Mesendoderm (in vitro differentiated cells): ENCODE measurements at regions not wholly inside any gene's neighbourhood (a gene's known extent, or its start where the extent isn't known, plus 50 kb on each side); places are given as distances from the start of the nearest gene placed in this dataset.

Experiments used
- DNase-seq: peaks from one replicate; pipeline ENCODE4 v3.0.0; 2013
- H2AK5ac ChIP-seq: 2 replicates; pipeline ENCODE4 v1.6.1; 2013; ENCODE audit warnings: low read length, inconsistent platforms
- H2BK120ac ChIP-seq: 2 replicates; pipeline ENCODE4 v1.6.1; 2013; ENCODE audit warnings: low read depth, mild to moderate bottlenecking, low read length, moderate library complexity, mixed read lengths
- H2BK15ac ChIP-seq: replicated peaks from 2 replicates; pipeline ENCODE4 v1.6.1; 2013; ENCODE audit warnings: low read depth, mild to moderate bottlenecking, moderate library complexity
- H2BK5ac ChIP-seq: 2 replicates; pipeline ENCODE4 v1.6.1; 2013; ENCODE audit warnings: low read length, inconsistent platforms
- H3K18ac ChIP-seq: 2 replicates; pipeline ENCODE4 v1.6.1; 2013; ENCODE audit warnings: mild to moderate bottlenecking, low read length, mixed read lengths
- H3K23ac ChIP-seq: one replicate; pipeline ENCODE4 v1.6.1; 2013; ENCODE audit warnings: low read length
- H3K27ac ChIP-seq: 2 replicates; pipeline ENCODE4 v1.5.1; 2013; ENCODE audit warnings: low read depth, mild to moderate bottlenecking, inconsistent platforms, low read length, moderate library complexity
- H3K27me3 ChIP-seq: 2 replicates; pipeline ENCODE4 v1.6.1; 2013; ENCODE audit warnings: low read length, control low read depth, mild to moderate bottlenecking, inconsistent platforms; ENCODE audit not compliant: insufficient read depth, poor library complexity
- H3K36me3 ChIP-seq: 2 replicates; pipeline ENCODE4 v1.6.1; 2013; ENCODE audit warnings: low read length, inconsistent platforms; ENCODE audit not compliant: control insufficient read depth, insufficient read depth
- H3K4ac ChIP-seq: one replicate; pipeline ENCODE4 v1.6.1; 2013; ENCODE audit warnings: low read depth, mild to moderate bottlenecking, low read length, moderate library complexity
- H3K4me1 ChIP-seq: 2 replicates; pipeline ENCODE4 v1.6.1; 2013; ENCODE audit warnings: low read depth, low read length, inconsistent platforms; ENCODE audit not compliant: control insufficient read depth
- H3K4me2 ChIP-seq: 2 replicates; pipeline ENCODE4 v1.6.1; 2013; ENCODE audit warnings: low read length
- H3K4me3 ChIP-seq: 2 replicates; pipeline ENCODE4 v1.5.1; 2013; ENCODE audit warnings: mild to moderate bottlenecking, low read length
- H3K56ac ChIP-seq: one replicate; pipeline ENCODE4 v1.6.1; 2013; ENCODE audit warnings: low read length
- H3K79me1 ChIP-seq: 2 replicates; pipeline ENCODE4 v1.6.1; 2013; ENCODE audit warnings: low read length, inconsistent platforms
- H3K79me2 ChIP-seq: 2 replicates; pipeline ENCODE4 v1.6.1; 2013; ENCODE audit warnings: mild to moderate bottlenecking, low read length; ENCODE audit not compliant: control insufficient read depth, insufficient read depth
- H3K9ac ChIP-seq: 2 replicates; pipeline ENCODE4 v1.6.1; 2013; ENCODE audit warnings: low read length, inconsistent platforms
- H4K5ac ChIP-seq: one replicate; pipeline ENCODE4 v1.6.1; 2013; ENCODE audit warnings: low read length
- H4K8ac ChIP-seq: one replicate; pipeline ENCODE4 v1.6.1; 2013; ENCODE audit warnings: low read depth, mild to moderate bottlenecking, control low read depth, low read length, moderate library complexity
- WGBS: extraction: QIAGEN DNeasy Blood & Tissue Kit; methylation state at CpG from one replicate; pipeline ENCODE4 v1.1.7; 2013; ENCODE audit warnings: low lambda C conversion rate, missing lambda C conversion rate; ENCODE audit not compliant: insufficient coverage; ENCODE audit errors: extremely low coverage; 5-methylcytosine and 5-hydroxymethylcytosine counted together

DNA sequence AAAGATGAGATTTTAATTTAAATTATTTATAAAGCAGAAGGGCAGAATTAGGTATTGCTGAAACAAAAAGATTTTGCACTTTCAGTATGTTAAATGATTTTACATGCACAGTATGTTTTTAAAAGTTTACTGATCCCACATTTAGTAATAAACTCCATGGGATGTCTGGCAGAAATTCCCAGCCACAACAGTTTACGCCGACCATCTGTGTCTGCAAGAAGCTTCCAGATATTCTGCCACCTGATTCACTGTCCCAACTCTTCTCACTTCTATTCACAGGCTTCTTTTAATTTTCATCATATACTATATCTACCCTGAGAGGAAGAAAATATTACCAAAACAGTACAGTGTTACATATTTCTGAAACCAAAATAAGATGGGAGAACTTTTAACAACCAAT lies 115.8 kb upstream of the IQCM start:
- no peak overlapping the region for H3K4me3 ChIP-seq
- H4K5ac ChIP-seq: no peak overlapping the region
- H3K18ac ChIP-seq: no peak overlapping the region
- no peak overlapping the region for H3K27ac ChIP-seq
- no peak overlapping the region for H2BK120ac ChIP-seq
- no peak overlapping the region for H2BK15ac ChIP-seq
- no peak overlapping the region for H4K8ac ChIP-seq
- H3K4me2 ChIP-seq: no peak overlapping the region
- H3K4ac ChIP-seq: no peak overlapping the region
- peaks cover 4% of the 10 kb centered on the region for H3K4me1 ChIP-seq
- WGBS: no CpG with 5 or more reads among the region's 2 CpGs
- no peaks in the 10 kb centered on the region for H3K36me3 ChIP-seq
- DNase-seq: no peak
- H3K9ac ChIP-seq: no peak overlapping the region
- H3K79me1 ChIP-seq: no peaks in the 10 kb centered on the region
- H3K79me2 ChIP-seq: no peaks in the 10 kb centered on the region
- no peak overlapping the region for H2AK5ac ChIP-seq
- no peaks in the 10 kb centered on the region for H3K27me3 ChIP-seq
- H3K56ac ChIP-seq: no peak overlapping the region
- no peak overlapping the region for H3K23ac ChIP-seq
- no peak overlapping the region for H2BK5ac ChIP-seq

GRCh38 chr4:149932188-149932587 lies 116.5 kb upstream of the IQCM start:
- Histone ChIP-seq H3K4me2 (no peak overlapping the region), H3K9ac (no peak overlapping the region), H3K56ac (no peak overlapping the region), H3K36me3 (no peaks in the 10 kb centered on the region), H3K18ac (no peak overlapping the region), H2BK15ac (no peak overlapping the region), H2BK5ac (no peak overlapping the region), H2AK5ac (no peak overlapping the region), H4K8ac (no peak overlapping the region), H3K4me1 (peaks cover 4% of the 10 kb centered on the region), H3K27ac (no peak overlapping the region), H3K4me3 (no peak overlapping the region), H3K4ac (no peak overlapping the region), H2BK120ac (no peak overlapping the region), H3K79me1 (no peaks in the 10 kb centered on the region), H3K27me3 (no peaks in the 10 kb centered on the region), H4K5ac (no peak overlapping the region), H3K79me2 (no peaks in the 10 kb centered on the region), H3K23ac (no peak overlapping the region)
- DNase-seq: no peak
- no CpG with 5 or more reads among the region's 3 CpGs for WGBS

DNA sequence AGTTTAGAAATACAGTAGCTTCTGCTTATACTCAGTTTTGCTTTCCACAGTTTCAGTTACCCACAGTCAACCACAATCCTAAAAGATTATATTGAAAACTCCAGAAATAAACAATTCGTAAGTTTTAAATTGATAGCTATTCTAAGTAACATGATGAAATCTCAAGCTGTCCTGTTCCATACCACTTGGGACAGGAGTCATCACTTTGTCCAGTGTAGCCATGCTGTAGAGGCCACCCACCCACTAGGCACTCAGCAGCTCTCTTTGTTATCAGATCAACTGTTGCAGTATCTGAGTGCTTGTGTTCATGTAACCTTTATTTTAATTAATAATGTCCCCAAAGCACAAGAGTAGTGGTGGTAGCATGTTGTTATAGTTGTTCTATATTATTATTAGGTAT lies 117.5 kb upstream of the IQCM start:
- Histone ChIP-seq H3K4me1 (peaks cover 4% of the 10 kb centered on the region), H3K18ac (no peak overlapping the region), H3K27me3 (no peaks in the 10 kb centered on the region), H3K27ac (no peak overlapping the region), H2BK5ac (no peak overlapping the region), H4K8ac (no peak overlapping the region), H2BK120ac (no peak overlapping the region), H3K9ac (no peak overlapping the region), H2AK5ac (no peak overlapping the region), H3K4me2 (no peak overlapping the region), H3K56ac (no peak overlapping the region), H2BK15ac (no peak overlapping the region), H3K4ac (no peak overlapping the region), H4K5ac (no peak overlapping the region), H3K36me3 (no peaks in the 10 kb centered on the region), H3K23ac (no peak overlapping the region), H3K79me2 (no peaks in the 10 kb centered on the region), H3K79me1 (no peaks in the 10 kb centered on the region), H3K4me3 (no peak overlapping the region)
- WGBS: no CpG with 5 or more reads among the region's 1 CpG
- DNase-seq: no peak

DNA sequence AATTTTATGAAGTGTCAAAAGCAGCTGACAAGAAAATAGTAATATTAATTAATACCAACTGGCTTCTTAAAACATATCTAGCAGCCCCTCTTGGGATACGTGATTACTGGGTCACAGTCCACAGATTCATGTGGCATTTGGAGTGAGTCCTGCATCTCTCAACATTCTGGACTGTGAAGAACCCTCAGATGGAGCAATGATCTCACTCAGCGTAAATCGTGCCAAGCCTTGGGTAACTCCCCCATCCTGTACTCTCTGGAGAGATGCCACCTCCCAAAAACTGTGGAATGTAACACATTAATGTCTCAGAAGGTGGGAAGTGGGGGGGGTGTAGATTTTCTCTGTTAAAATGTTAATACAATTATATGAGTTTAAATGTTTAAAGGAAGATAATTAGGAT lies 118.2 kb upstream of the IQCM start:
- peaks cover 4% of the 10 kb centered on the region for H3K4me1 ChIP-seq
- no peak overlapping the region for H3K18ac ChIP-seq
- DNase-seq: peak; percentile 19
- WGBS: no CpG with 5 or more reads among the region's 3 CpGs
- no peak overlapping the region for H4K5ac ChIP-seq
- no peak overlapping the region for H3K27ac ChIP-seq
- no peak overlapping the region for H2BK5ac ChIP-seq
- H3K4me3 ChIP-seq: no peak overlapping the region
- H2BK120ac ChIP-seq: no peak overlapping the region
- H3K23ac ChIP-seq: no peak overlapping the region
- no peaks in the 10 kb centered on the region for H3K27me3 ChIP-seq
- H3K4me2 ChIP-seq: no peak overlapping the region
- no peak overlapping the region for H3K9ac ChIP-seq
- H3K4ac ChIP-seq: no peak overlapping the region
- no peaks in the 10 kb centered on the region for H3K79me2 ChIP-seq
- no peaks in the 10 kb centered on the region for H3K79me1 ChIP-seq
- no peak overlapping the region for H2AK5ac ChIP-seq
- H4K8ac ChIP-seq: no peak overlapping the region
- no peak overlapping the region for H2BK15ac ChIP-seq
- H3K56ac ChIP-seq: no peak overlapping the region
- no peaks in the 10 kb centered on the region for H3K36me3 ChIP-seq

DNA sequence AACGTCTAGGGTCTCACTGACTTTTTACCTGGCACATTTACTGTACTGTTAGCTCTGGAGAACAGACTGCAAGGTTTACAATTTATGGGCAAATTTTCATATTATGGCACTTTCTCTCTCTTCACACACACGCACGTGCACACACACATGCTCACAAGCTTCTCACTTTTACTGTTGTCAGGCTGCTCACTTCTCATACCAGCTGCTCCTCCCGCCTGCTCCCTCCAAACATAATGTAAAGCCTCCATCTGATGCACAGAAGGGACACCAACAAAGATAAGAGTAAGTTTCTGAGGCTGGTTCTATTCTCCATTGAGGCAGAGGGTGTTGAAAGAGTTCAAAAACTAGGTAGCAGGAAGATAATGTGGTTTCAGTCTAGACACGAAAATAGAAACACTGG lies 128.9 kb upstream of the DCLK2 start:
- H3K4me1 ChIP-seq: no peaks in the 10 kb centered on the region
- H3K4me3 ChIP-seq: no peak overlapping the region
- H4K8ac ChIP-seq: no peak overlapping the region
- no peak overlapping the region for H3K4ac ChIP-seq
- no peaks in the 10 kb centered on the region for H3K27me3 ChIP-seq
- no peak overlapping the region for H4K5ac ChIP-seq
- no peak overlapping the region for H2BK120ac ChIP-seq
- no peak overlapping the region for H3K23ac ChIP-seq
- H2BK5ac ChIP-seq: no peak overlapping the region
- no peak overlapping the region for H3K56ac ChIP-seq
- no peak overlapping the region for H2AK5ac ChIP-seq
- H3K79me2 ChIP-seq: no peaks in the 10 kb centered on the region
- no peak overlapping the region for H3K4me2 ChIP-seq
- H2BK15ac ChIP-seq: no peak overlapping the region
- no peak overlapping the region for H3K9ac ChIP-seq
- no peak for DNase-seq
- no peaks in the 10 kb centered on the region for H3K36me3 ChIP-seq
- no peak overlapping the region for H3K18ac ChIP-seq
- no CpG with 5 or more reads among the region's 5 CpGs for WGBS
- H3K27ac ChIP-seq: no peak overlapping the region
- H3K79me1 ChIP-seq: no peaks in the 10 kb centered on the region

GRCh38 chr4:149951152-149951900 lies 126.9 kb upstream of the DCLK2 start:
- no peak overlapping the region for H3K56ac ChIP-seq
- no peak overlapping the region for H2AK5ac ChIP-seq
- H3K9ac ChIP-seq: no peak overlapping the region
- no peak overlapping the region for H2BK5ac ChIP-seq
- no peaks in the 10 kb centered on the region for H3K4me1 ChIP-seq
- H3K23ac ChIP-seq: no peak overlapping the region
- H3K4ac ChIP-seq: no peak overlapping the region
- no peak overlapping the region for H3K18ac ChIP-seq
- no peaks in the 10 kb centered on the region for H3K79me2 ChIP-seq
- H4K8ac ChIP-seq: no peak overlapping the region
- H3K27me3 ChIP-seq: no peaks in the 10 kb centered on the region
- WGBS: no CpG with 5 or more reads among the region's 5 CpGs
- H2BK120ac ChIP-seq: no peak overlapping the region
- no peaks in the 10 kb centered on the region for H3K36me3 ChIP-seq
- no peak overlapping the region for H2BK15ac ChIP-seq
- H3K4me2 ChIP-seq: no peak overlapping the region
- H3K27ac ChIP-seq: no peak overlapping the region
- no peak overlapping the region for H4K5ac ChIP-seq
- no peaks in the 10 kb centered on the region for H3K79me1 ChIP-seq
- H3K4me3 ChIP-seq: no peak overlapping the region
- no peak for DNase-seq
